HT-29 (cell line): ENCODE measurements at regions not wholly inside any gene's neighbourhood (a gene's known extent, or its start where the extent isn't known, plus 50 kb on each side); places are given as distances from the start of the nearest gene placed in this dataset.
A peak's percentile ranks its signal among the peaks of the same experiment; 100 is the strongest.
"Not testable (repeated sequence)": the region's sequence is repeated elsewhere in the genome, so short reads cannot be mapped to it uniquely, and the experiment has no call there.

Source experiments
- DNase-seq: peaks from one replicate; pipeline ENCODE4 v3.0.0-alpha.2; 2015; ENCODE audit warnings: low spot score

DNA sequence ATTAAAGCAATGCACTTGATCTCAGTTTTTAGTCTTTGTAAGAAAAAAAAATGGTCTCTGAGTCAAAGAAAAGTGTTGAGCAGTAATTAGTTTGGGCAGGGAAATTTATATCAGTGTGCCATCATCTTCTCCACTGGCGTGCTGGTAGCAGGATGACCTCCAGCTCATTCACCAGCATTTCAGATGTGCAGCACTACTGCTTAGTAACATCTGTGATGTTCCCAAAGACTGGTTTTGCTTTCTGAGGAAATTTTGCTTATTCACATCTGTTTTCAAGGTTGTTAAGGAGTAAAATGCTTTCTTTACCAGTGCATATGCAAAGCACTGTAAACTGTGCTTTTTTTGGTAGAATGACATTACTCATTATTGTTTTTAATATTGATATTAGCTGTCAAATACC lies 540.4 kb downstream of the TRAM1L1 start:
- no peak for DNase-seq

DNA sequence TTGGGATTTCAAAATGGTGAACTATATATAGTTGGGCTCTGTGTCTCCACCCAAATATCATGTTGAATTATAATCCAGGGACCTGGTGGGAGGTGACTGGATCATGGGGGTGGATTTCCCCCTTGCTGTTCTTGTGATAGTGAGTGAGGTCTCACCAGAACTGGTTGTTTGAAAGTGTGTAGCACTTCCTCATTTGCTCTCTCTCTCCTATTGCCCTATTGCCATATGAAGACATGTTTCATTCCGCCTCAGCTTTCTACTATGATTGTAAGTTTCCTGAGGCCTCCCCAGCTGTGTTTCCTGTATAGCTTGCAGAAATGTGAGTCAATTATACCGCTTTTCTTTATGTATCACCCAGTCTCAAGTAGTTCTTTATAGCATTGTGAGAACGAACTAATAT lies 545.6 kb downstream of the TRAM1L1 start:
- no peak for DNase-seq

DNA sequence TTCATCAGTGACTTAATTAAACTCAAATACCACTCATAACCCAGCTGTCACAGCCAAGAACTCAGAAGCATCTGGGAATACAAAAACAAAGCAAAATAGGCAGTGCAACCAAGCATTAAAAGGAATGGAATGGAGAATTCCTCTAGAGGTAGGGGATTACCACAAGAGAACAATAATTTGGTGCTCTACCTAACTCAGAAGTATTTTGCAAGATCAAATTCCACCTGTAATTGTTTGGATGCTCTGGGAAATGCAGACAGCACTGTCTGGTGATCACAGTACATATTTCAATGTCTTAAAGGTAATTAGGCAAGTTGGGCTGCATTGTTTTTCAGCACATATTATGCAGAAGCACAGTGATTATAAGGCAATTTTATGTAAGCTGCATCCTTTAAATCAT lies 547.5 kb downstream of the TRAM1L1 start:
- no peak for DNase-seq

DNA sequence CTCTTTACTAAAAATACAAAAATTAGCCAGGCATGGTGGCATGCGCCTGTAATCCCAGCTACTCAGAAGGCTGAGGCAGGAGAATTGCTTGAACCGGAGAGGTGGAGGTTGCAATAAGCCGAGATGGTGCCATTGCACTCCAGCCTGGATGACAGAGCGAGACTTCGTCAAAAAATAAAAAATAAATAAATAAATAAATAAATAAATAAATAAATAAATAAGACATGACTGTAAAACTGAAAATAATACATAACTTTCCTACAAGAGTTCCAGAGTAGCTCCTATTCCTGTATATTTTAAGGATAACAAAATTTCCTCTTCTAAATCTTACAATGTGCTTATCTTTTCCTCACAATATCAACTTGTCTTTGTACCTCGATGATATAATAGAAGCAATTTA lies 549.4 kb downstream of the TRAM1L1 start:
- DNase-seq = not testable (repeated sequence)

DNA sequence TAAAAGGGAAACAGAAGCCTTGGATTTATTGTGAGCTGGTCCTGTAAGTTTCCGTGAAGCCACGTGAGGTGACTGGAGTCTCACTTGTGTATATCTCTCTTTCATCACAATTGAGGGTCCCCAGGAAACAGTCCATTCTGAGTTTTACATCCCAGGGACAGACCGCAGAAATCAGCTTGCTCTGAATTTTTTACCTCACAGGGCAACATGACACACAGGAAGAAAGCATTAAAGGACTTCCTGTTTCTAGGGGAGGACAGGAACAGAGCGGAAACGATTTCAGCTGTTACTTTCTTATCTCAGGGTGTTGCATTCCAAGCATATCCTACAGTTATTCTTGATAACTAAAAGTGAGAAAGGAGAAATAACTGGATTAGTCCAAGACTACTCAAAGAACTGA lies 553.5 kb downstream of the TRAM1L1 start:
- DNase-seq = no peak

DNA sequence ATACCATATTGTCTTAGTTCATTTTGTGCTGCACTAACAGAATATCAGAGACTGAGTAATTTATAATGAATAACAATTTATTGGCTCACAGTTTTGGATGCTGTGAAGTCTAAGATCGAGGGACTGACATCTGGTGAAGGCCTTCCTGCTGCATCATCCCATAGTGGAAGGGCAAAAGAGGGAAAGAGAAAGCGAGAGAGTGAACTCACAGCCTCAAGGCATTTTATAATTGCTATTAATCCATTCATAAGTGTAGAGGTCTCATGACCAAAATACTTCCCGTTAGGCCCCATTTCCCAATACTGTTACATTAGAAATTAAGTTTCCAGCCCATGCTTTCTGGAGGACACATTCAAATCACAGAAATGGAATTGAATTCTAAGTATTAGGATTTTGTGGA lies 554.4 kb downstream of the TRAM1L1 start:
- no peak for DNase-seq

DNA sequence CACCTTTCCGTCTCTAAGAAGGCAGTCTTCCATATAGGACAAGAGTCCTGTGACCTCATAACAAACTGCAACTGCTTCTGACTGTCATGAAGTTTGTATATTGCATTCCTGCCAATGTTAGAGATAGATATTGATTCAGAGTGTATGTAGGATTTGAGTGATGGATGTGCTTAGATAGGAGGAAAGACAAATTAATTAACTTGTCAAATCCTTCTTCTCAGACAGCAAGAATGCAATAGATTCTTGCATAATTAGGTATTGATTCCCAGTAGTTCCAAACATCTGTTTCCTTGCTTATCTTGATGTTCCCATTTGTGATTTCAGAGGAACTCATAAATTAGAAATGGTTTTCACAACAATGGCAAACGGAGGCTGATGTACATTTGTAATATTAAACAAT lies 555.3 kb downstream of the TRAM1L1 start:
- no peak for DNase-seq

DNA sequence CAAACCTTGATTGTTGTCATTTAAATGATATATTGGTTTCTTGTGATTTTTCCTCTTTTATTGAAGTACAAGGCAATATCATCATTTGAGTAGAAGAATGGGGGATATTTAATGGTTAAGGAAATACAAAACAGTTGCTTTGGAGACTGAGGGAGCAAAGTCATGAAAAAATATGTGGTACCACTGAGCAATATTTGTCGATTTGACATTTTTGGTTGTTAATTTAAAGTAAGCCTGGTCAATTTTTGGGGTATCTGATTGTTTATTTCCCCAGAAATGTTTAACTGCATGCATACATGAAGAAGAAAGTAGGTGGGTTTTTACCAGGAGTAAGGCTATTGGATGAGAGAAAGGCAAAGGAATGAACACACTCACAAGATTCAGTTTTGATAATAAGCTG lies 556.2 kb downstream of the TRAM1L1 start:
- DNase-seq = no peak

DNA sequence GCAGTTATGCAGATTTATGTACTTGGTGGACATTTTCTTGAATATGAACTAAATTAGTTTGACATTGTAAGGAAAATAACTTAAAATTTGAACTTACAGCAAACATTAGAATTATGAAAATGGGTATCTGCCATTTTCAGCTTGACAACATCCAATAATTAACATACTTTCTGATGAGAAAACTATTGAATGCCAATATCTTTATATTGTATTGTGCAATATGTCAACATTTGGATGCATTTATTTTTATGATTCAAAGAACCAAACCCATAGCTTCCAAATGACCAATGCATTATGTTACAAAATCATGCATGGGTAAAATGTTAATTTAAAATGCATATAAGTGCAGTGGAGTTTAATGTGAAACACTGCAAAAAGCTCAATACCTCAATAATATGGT lies 562.5 kb downstream of the TRAM1L1 start:
- no peak for DNase-seq

DNA sequence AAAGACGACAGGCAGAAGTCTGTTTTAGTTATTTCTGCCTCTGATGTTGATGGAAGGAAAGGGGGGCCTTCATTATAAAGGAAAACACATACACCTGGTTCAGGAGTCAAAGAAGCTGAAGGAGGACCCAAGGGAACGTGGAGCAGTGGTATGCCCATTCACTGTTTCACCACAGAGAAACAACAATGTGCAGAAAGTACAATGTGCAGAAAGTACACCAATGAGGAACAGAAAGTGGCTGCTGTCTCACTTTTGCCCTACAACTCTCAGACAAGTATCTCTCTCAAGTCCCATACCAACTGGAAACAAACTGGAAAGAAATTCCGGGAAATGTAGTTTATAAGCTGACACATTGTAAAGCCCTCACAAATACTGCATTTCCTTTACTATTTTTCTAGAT lies 564.5 kb downstream of the TRAM1L1 start:
- no peak for DNase-seq

DNA sequence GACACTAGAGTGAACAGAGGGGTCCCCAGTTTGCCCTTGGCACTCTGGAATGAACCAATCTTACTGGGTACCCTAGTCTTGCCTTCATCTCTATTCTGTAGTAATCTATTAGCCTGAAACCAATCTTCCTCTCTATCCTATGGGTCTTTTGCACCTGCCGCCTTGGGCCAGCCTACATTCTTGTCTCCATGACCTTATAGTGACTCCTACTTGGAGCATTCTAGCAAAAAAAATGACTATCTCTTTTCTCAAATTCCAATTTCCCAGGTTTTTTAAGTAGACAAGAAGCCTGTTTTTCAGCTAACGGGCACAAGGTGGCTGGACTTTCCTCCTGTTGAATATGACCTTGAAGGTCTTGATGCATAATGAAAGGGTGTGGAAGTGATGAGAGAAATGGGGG lies 568.7 kb downstream of the TRAM1L1 start:
- no peak for DNase-seq

DNA sequence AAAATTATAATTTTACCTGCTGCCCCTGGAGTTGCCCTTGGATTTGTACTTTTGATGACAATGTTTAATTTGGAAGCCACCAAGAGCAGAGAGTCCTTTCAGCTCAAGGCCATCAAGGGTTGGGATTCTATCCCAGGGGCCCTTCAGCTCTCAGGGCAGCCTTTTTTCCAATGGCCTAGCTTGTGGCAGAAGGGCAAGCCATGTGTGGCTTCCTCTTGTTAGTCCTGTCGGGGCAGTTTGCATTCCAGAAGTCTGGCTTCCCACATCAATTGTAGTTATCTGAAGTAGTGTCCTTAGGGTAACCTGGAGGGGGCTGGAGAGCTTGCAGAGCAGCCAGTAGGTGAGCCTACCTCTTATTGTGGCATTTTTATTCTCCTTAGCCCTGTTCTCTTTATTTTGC lies 569.4 kb downstream of the TRAM1L1 start:
- DNase-seq = peak; percentile 25

DNA sequence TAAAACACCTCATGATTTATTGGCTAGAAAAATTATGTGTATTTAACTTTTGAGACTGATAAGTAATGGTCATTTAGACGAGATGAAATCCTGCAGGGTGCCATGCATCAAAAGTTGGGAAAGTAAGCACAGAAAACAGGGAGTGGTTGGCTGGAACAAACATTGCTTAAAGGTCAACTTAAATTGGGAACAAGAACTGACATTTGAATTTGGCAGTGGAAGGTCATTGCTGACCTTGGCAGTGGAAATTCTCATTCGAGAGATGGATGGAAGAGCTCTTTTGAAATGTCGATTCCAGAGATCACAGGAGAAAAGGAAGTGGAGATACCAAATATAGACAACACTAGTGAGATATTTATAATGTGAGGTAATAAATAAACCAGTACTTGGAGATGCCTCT lies 572.8 kb downstream of the TRAM1L1 start:
- DNase-seq = no peak

DNA sequence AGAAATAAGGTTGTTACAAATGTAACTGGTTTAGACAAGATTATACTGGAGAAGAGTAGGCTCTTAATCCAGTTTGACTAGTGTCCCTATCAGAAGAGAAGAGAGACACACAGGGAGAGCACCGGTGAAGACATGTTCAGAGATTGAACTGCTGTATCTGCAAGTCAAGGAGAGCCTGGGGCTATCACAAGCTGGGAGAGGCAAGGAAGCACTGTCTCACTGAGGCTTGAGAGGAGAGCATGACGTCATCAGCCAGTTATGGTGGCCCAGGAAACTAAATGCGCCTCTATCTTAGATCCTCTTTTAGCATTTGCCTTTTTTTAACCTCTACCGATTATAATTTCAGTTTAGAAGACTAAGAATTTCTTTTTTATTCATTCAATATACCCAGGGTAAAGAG lies 583.4 kb downstream of the TRAM1L1 start:
- DNase-seq = no peak

DNA sequence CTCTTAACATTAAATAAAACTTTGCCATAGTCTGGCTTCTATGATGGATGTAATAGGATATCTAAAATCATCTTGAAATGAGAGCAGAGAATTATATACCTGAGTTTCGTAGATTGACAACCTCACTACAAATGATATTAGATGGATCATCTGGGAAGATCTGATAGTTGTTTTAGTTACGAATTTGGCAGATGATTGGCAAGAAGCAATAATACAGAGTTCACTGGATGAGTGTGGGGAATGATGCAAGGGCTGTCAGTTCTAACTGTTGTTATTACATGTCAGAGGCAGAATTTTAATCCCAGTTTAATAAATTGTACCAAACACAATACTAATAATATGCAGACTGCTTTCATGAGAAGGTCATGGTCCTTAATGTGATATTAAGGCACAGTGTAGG lies 585.2 kb downstream of the TRAM1L1 start:
- no peak for DNase-seq

DNA sequence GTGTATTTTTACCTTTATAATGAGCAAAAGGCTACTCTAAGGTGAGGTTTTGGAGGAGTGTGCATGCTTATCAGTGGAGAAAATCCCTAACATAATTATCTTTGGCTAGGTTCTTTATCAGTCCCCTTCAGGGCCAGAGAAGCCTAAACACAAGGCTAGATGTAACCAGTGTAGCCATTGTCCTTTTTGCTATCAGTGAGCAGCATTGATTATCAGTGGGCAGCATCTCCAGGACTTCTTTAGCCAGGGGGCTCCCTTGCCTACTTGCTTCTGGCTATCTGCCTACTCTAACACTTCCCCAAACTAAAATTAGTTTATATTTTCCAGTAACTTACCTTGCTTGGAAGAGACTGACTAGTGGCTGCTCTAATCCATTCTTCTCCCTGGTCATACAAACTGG lies 595.6 kb downstream of the TRAM1L1 start:
- no peak for DNase-seq

DNA sequence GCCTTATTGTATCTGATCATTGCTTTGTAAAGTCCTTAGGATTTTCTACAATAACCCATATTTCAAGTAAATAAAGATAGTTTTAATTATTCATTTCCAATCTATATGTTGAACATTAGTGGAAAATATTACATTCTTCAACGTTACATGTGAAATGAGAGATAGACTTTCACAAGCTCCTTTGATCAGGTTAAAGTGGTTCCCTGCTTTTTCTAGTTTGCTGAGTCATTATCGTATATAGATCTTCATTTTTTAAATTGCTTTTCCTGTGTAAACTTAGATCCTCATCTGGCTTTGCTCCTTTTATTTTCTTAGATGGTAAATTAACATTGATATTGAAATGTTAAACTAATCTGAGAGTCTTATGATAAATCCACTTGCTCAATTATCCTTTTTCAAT lies 599.0 kb downstream of the TRAM1L1 start:
- DNase-seq = no peak

DNA sequence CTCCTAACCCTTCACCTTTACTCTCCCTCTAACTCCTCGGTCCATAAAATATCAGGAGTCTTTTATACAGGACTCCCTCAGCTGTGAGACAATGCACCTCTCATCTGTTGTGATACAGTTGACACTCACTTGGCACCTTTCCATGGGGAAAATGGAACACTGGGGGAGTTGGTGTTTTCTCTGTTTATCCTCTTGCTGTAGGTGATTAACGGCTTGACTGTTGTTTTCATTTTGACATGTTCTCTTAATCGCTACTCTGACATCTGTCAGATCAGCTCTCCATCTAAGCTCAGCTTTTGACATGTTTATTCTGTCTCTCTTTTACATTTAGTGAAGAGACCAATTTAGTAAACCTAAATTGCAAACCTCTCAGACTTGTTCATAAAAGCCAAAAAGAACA lies 604.8 kb downstream of the TRAM1L1 start:
- no peak for DNase-seq

DNA sequence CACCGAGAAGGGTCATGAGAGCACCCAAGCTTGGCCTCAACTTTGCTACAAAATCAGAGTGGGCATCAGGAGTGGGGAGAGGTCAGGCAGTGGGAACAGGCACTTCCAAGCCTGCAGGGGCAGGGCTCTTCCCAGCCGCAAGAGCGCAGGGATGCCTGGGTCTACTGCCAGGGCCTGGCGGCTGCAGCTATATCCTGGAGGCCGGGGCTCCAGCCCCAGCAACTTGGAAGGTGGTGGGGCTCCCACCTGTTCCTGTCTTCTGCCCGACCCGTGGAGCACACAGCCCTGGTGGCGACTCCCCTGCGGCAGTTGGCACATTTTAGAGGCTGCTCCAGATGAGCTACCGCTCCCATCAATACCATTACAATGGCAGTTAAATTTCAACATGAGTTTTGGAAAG lies 607.0 kb downstream of the TRAM1L1 start:
- no peak for DNase-seq

DNA sequence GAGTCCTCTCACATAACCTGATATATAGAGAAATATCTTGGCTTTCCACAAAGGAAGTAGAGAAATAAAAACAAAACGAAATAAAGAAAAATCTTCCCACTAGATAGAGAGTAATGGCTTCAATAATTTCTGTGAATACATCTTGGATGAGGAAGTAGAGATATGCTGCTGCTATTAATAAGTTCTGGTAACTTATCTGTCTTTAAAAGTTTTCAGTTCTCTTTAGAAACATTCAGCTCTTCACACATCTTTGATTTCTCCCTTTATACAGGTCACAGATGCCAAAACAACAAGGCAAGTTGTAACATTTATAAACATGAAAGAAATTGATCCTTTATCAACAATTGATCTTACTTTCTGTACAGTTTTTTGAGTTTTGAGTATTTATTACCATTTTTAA lies 615.8 kb downstream of the TRAM1L1 start:
- DNase-seq = no peak

DNA sequence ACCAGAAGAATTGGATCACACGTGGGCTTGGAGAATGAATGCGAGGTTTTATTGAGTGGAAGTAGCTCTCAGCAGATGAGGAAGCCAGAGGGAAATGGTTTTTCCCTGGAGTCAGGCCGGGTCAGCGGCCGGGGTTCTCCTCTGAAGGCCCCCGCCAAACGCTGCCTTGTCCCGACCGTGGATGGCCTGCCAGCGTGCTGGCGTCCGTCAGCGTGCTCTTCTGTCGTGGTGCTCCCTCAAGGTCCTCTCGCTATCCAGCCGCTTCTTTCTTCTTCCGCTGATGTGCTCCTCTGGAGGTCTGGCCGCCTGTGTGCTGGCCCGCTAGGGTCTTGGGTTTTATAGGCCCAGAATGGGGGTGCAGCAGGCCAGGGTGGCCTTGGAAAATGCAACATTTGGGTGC lies 632.2 kb downstream of the TRAM1L1 start:
- no peak for DNase-seq

DNA sequence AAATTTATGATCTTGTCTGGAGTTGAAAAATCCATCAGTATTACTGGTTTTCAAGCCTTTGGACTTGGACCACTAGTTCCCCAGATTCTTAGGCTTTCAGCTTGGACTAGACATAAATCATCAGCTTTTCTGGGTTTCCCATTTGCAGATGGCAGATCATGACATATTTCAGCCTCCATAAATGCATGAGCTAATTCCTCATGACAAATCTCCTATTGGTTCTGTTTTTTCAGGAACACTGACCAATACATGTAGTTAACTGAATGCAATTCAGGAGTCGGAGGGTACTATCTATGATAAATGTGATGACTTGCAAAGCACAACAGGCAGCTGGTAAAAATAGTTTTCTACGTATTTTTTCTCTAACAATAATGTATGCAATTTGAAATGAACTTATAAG lies 635.6 kb downstream of the TRAM1L1 start:
- no peak for DNase-seq

DNA sequence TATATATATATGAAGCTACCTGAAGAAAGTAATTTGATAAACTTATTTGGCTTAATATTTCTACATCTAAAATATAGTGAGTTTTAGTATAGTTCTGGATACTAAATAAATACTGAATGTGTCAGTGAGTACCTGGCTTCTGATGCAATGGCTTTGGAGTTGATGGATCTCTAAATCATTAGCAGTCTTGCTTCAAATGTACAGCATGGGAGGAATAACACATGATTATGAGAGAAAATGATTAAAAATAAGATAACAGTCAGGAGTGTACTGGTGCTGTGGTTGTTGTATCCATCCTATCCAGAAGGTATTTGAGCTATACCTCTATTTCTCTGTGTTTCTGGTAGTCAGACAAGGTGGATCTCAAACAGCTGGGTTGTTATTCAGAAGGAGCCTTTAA lies 641.3 kb downstream of the TRAM1L1 start:
- no peak for DNase-seq

DNA sequence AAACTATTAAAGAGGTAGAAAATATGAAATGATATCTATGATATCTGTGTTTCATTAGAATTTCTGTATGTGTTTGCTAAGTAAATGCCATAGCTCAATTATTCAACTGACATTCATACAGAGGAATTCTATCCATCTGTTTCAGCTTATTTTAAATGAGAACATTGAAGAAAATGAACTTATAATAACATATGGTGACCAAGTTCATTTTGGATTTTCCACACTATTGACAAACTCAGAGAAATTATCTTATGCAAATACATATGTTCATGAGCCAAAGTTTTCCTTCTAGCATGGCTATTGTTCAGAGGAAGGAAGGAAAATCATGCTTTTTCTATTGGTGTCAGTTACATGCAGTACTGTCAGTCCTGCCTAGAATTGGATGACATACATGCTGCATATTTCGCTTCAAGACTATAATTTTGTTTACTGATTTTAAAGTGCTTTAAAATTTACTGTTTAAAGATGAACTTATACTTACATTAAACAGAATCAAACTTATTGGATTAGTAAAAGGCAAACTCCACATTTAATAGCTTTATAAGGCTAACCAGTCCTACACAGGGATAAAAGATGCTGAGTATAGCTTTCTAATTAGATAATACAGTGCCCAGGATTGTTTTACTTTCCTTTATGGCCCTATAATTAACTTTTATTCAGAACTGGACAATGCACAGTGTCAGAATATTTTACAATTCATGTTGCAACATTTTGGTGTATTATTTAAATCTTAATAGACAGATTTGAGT lies 646.2 kb downstream of the TRAM1L1 start:
- no peak for DNase-seq
